HCT116 (cell line): ENCODE measurements at regions not wholly inside any gene's neighbourhood (a gene's known extent, or its start where the extent isn't known, plus 50 kb on each side); places are given as distances from the start of the nearest gene placed in this dataset.

Experiments
- ATAC-seq: fragments of 200-7000 bp; cut with Tn5 transposase; 2 replicates; pipeline ENCODE4 v1.9.1; 2020; ENCODE audit warnings: mild to moderate bottlenecking, moderate library complexity
- BruUV-seq: library from RNA; stranded (reverse); fragments of 400-500 nt; replicated peaks from 2 replicates; lab custom pipeline; 2021; lab: Mats Ljungman, UMichigan
- CTCF ChIA-PET: fragments of 300-600 bp; sonication (Branson Sonifier 250); formaldehyde crosslinking; loops from one replicate; lab custom pipeline; 2021; ENCODE audit warnings: antibody characterized with exemption; lab: Charles Lee
- POLR2A ChIA-PET: fragments of 300-600, 350-600 bp; sonication (Branson Sonifier 250); formaldehyde crosslinking; loops from one replicate; lab custom pipeline; 2021; ENCODE audit warnings: antibody characterized with exemption; lab: Charles Lee
- RAD21 ChIA-PET, 2 experiments: fragments of 300-600 bp; sonication (Branson Sonifier 250); formaldehyde crosslinking; loops; one replicate each; lab custom pipeline; 2023; ENCODE audit warnings: low total read pairs in 2 of 2; ENCODE audit not compliant: uncharacterized antibody in 2 of 2, unreplicated experiment in 2 of 2, low non-redundant PET in 1 of 2; lab: Charles Lee
- DNase-seq: peaks from one replicate; pipeline ENCODE4 v3.0.0-alpha.2; 2010; ENCODE audit warnings: low read depth, low spot score
- H2AFZ ChIP-seq: fragments of 200-600 bp; shearing (Covaris generic), sonication (generic); 2 replicates; pipeline ENCODE4 v1.6.1; 2017; ENCODE audit warnings: low read depth, mixed run types, mixed read lengths, antibody characterized with exemption, low read length; ENCODE audit not compliant: poor library complexity, severe bottlenecking
- H3K27ac ChIP-seq: 2 replicates; pipeline ENCODE4 v1.5.1; 2012; ENCODE audit warnings: low read depth, low read length
- H3K27me3 ChIP-seq: fragments of 200-600 bp; sonication (generic); 2 replicates; pipeline ENCODE4 v1.6.1; 2016; ENCODE audit warnings: mixed run types, low read length, mixed read lengths; ENCODE audit not compliant: insufficient read depth
- H3K36me3 ChIP-seq, 2 experiments: fragments of 200-500 bp in 1 of 2; fragments of 200-600 bp in 1 of 2; sonication (Bioruptor generic) in 1 of 2; sonication (generic) in 1 of 2; 2 replicates each; pipeline versions ENCODE4 v1.5.1 to v1.6.1; 2014 to 2016; ENCODE audit warnings: low read length in 2 of 2, inconsistent platforms in 1 of 2, mixed read lengths in 1 of 2, mixed run types in 1 of 2; ENCODE audit not compliant: insufficient read depth in 2 of 2, control insufficient read depth in 1 of 2
- H3K4me1 ChIP-seq, 2 experiments: fragments of 200-600 bp in 1 of 2; sonication (generic) in 1 of 2; 2 replicates each; pipeline versions ENCODE4 v1.5.1 to v1.6.1; 2012 to 2017; ENCODE audit warnings: low read length in 2 of 2, inconsistent platforms in 1 of 2, mild to moderate bottlenecking in 1 of 2, mixed read lengths in 1 of 2, mixed run types in 1 of 2, moderate library complexity in 1 of 2; ENCODE audit not compliant: insufficient read depth in 2 of 2, control insufficient read depth in 1 of 2
- H3K4me2 ChIP-seq: fragments of 200-600 bp; sonication (generic); 2 replicates; pipeline ENCODE4 v1.6.1; 2017; ENCODE audit warnings: mixed run types, low read length, mixed read lengths
- H3K4me3 ChIP-seq, 2 experiments: fragments of 200-600 bp in 1 of 2; sonication (generic) in 1 of 2; replicated peaks in 1 of 2; 2 replicates each; pipeline ENCODE4 v1.5.1; 2011 to 2016; ENCODE audit warnings: low read length in 2 of 2, control low read depth in 1 of 2, low read depth in 1 of 2, mild to moderate bottlenecking in 1 of 2, mixed read lengths in 1 of 2, mixed run types in 1 of 2
- H3K79me2 ChIP-seq: fragments of 200-600 bp; sonication (generic); 2 replicates; pipeline ENCODE4 v1.6.1; 2017; ENCODE audit warnings: mild to moderate bottlenecking, mixed run types, low read length, moderate library complexity, mixed read lengths; ENCODE audit not compliant: insufficient read depth
- H3K9ac ChIP-seq: fragments of 200-600 bp; sonication (generic); 2 replicates; pipeline ENCODE4 v1.6.1; 2016; ENCODE audit warnings: low read length, mixed read lengths
- H3K9me2 ChIP-seq: fragments of 200-600 bp; sonication (generic), shearing (Covaris generic); 2 replicates; pipeline ENCODE4 v1.6.1; 2017; ENCODE audit warnings: mixed run types, mild to moderate bottlenecking, moderate library complexity; ENCODE audit not compliant: insufficient read depth
- H3K9me3 ChIP-seq, 2 experiments: fragments of 200-500 bp in 1 of 2; fragments of 200-600 bp in 1 of 2; sonication (Bioruptor generic) in 1 of 2; sonication (generic) in 1 of 2; 2 replicates each; pipeline ENCODE4 v1.6.1; 2014 to 2017; ENCODE audit warnings: low read length in 2 of 2, mixed read lengths in 2 of 2, inconsistent platforms in 1 of 2, low read depth in 1 of 2, mild to moderate bottlenecking in 1 of 2, mixed run types in 1 of 2, moderate library complexity in 1 of 2; ENCODE audit not compliant: control insufficient read depth in 1 of 2, insufficient read depth in 1 of 2
- H4K20me1 ChIP-seq: fragments of 200-600 bp; sonication (generic), shearing (Covaris generic); 2 replicates; pipeline ENCODE4 v1.6.1; 2017; ENCODE audit warnings: mixed run types, mild to moderate bottlenecking, moderate library complexity; ENCODE audit not compliant: insufficient read depth
- EGR1 ChIP-seq: IDR thresholded peaks from 2 replicates; pipeline ENCODE4 v1.6.1; 2012; ENCODE audit warnings: low read depth
- EZH2 ChIP-seq: fragments of 200-600 bp; sonication (generic); IDR thresholded peaks from 2 replicates; pipeline ENCODE4 v1.6.1; 2017; ENCODE audit warnings: antibody characterized with exemption, mixed run types
- MAX ChIP-seq: IDR thresholded peaks from 2 replicates; pipeline ENCODE4 v1.6.1; 2012
- POLR2A ChIP-seq: IDR thresholded peaks from 2 replicates; pipeline ENCODE4 v1.7.0; 2011; ENCODE audit warnings: borderline replicate concordance; ENCODE audit not compliant: insufficient read depth, insufficient read length; ENCODE audit errors: extremely low read depth
- REST ChIP-seq: IDR thresholded peaks from 2 replicates; pipeline ENCODE4 v1.6.1; 2012; ENCODE audit warnings: low read depth
- SRF ChIP-seq: IDR thresholded peaks from 2 replicates; pipeline ENCODE4 v1.6.1; 2012; ENCODE audit warnings: low read depth
- TCF7L2 ChIP-seq: IDR thresholded peaks from 2 replicates; pipeline ENCODE4 v1.7.0; 2011; ENCODE audit warnings: borderline replicate concordance, inconsistent platforms; ENCODE audit not compliant: insufficient read depth, insufficient read length; ENCODE audit errors: extremely low read depth
- ZFX ChIP-seq: fragments of 450-650 bp; IDR thresholded peaks from 2 replicates; pipeline ENCODE4 v1.6.1; 2017
- ZNF274 ChIP-seq: fragments of 200-500 bp; sonication (Bioruptor generic); IDR thresholded peaks from 2 replicates; pipeline ENCODE4 v1.6.1; 2014; ENCODE audit warnings: mild to moderate bottlenecking, low read depth, low read length, inconsistent platforms
- intact Hi-C: fragments of 100-400 bp; cut with micrococcal nuclease; formaldehyde crosslinking; loops from 2 replicates; pipeline ENCODE4 v1.10.0; 2022

- no peak for TF ChIP-seq REST
- TF ChIP-seq, all 23 proteins: peak for 0
These were observed 366.5 kb downstream of the SLCO4C1 start (continued) for GRCh38 chr5:101929628-101930027.

- Histone ChIP-seq H3K79me2 (no peaks in the 10 kb centered on the region), H3K9me3 (no peaks in the 10 kb centered on the region)
- no peak for DNase-seq
- intact Hi-C loops, result no loop called here
- TF ChIP-seq REST (no peak), SRF (no peak), MAX (no peak), ZNF274 (no peak), EGR1 (no peak), POLR2A (no peak), TCF7L2 (no peak), EZH2 (no peak), ZFX (no peak)
- TF ChIP-seq, all 23 proteins: peak for 0
- no peak overlapping the region for H3K9ac ChIP-seq
- no peak overlapping the region for H3K4me3 ChIP-seq
- no peaks in the 10 kb centered on the region for H4K20me1 ChIP-seq
- ChIA-PET POLR2A (no interaction called here), RAD21 (no interaction called here), CTCF (no interaction called here)
- no peak overlapping the region for H3K27ac ChIP-seq
- no peaks in the 10 kb centered on the region for H3K9me2 ChIP-seq
- H3K4me2 ChIP-seq, result no peak overlapping the region
- BruUV-seq, result no TSS peak
- no peaks in the 10 kb centered on the region for H3K4me1 ChIP-seq
- ATAC-seq, result no peak
- H3K27me3 ChIP-seq, result no peaks in the 10 kb centered on the region
- no peak overlapping the region for H2AFZ ChIP-seq
- H3K36me3 ChIP-seq, result no peaks in the 10 kb centered on the region
These were observed 378.9 kb downstream of the SLCO4C1 start for GRCh38 chr5:101917166-101917565.
